A549 (cell line): ENCODE measurements at regions not wholly inside any gene's neighbourhood (a gene's known extent, or its start where the extent isn't known, plus 50 kb on each side); places are given as distances from the start of the nearest gene placed in this dataset.

Source experiments
- CTCF ChIP-seq: fragments of >200 bp; sonication (Bioruptor Twin); formaldehyde crosslinking; IDR thresholded peaks from 3 replicates; pipeline ENCODE4 v1.5.1; 2016
- ESRRA ChIP-seq: fragments of 150-350 bp; IDR thresholded peaks from 2 replicates; pipeline ENCODE4 v1.6.1; 2014; ENCODE audit warnings: mild to moderate bottlenecking, low read length, borderline replicate concordance
- HMGXB4 ChIP-seq: fragments of 250-450 bp; sonication (Bioruptor Pico); IDR thresholded peaks from 2 replicates; pipeline ENCODE4 v1.5.0; 2021; ENCODE audit warnings: mild to moderate bottlenecking, moderate library complexity, borderline replicate concordance
- JUN ChIP-seq, 2 experiments: fragments of >200 bp; sonication (Bioruptor Twin); formaldehyde crosslinking; IDR thresholded peaks; 2 replicates in 1 of 2; 3 replicates in 1 of 2; pipeline ENCODE4 v1.6.1; 2016 to 2017
- NR3C1 ChIP-seq: fragments of >200 bp; sonication (Bioruptor Twin); formaldehyde crosslinking; IDR thresholded peaks from 3 replicates; pipeline ENCODE4 v1.6.1; 2017
- POLR2A ChIP-seq: IDR thresholded peaks from 2 replicates; pipeline ENCODE4 v1.6.1; 2012; ENCODE audit warnings: mild to moderate bottlenecking, low read length
- RAD21 ChIP-seq, 2 experiments: fragments of >200 bp in 1 of 2; sonication (Bioruptor Twin) in 1 of 2; formaldehyde crosslinking in 1 of 2; IDR thresholded peaks in 1 of 2; conservative IDR thresholded peaks in 1 of 2; 2 replicates in 1 of 2; 3 replicates in 1 of 2; pipeline ENCODE4 v1.6.1; 2012 to 2018; ENCODE audit warnings: inconsistent platforms in 1 of 2
- ZNF302 ChIP-seq: fragments of 250-450 bp; sonication (Bioruptor Pico); IDR thresholded peaks from 2 replicates; pipeline ENCODE4 v1.9.0; 2021; ENCODE audit warnings: inconsistent platforms, mild to moderate bottlenecking, moderate library complexity

- TF ChIP-seq CTCF (no peak), ESRRA (no peak), ZNF302 (CRISPR knock-in tag) (no peak), JUN (IDR thresholded peaks at IDR 0.05) (no peak), HMGXB4 (CRISPR knock-in tag) (no peak), RAD21 (conservative IDR thresholded peaks at IDR 0.05 in 1 of 2, IDR thresholded peaks at IDR 0.05 in 1 of 2) (no peak), NR3C1 (no peak), POLR2A (no peak)
Measured at GRCh38 chr13:107927557-107927956, 287.8 kb downstream of the LIG4 start.
